HG03196 (cell line): ENCODE measurements at regions not wholly inside any gene's neighbourhood (a gene's known extent, or its start where the extent isn't known, plus 50 kb on each side); places are given as distances from the start of the nearest gene placed in this dataset.

Experiments used
- ATAC-seq: cut with Tn5 transposase; IDR thresholded peaks from one replicate; pipeline ENCODE4 v1.9.1; 2021; ENCODE audit not compliant: unreplicated experiment

- ATAC-seq = no peak
Observed at GRCh38 chr22:47452184-47452583, 689.7 kb downstream of the TBC1D22A start.

GRCh38 chr22:47450876-47451475 is 688.5 kb downstream of the TBC1D22A start:
- ATAC-seq = no peak

GRCh38 chr22:47449508-47450270 is 687.2 kb downstream of the TBC1D22A start:
- ATAC-seq = no peak

GRCh38 chr22:47448231-47449223 is 686.1 kb downstream of the TBC1D22A start:
- ATAC-seq = no peak

GRCh38 chr22:47446821-47447810 is 684.7 kb downstream of the TBC1D22A start:
- no peak for ATAC-seq

GRCh38 chr22:47446331-47446730 is 683.9 kb downstream of the TBC1D22A start:
- ATAC-seq = no peak

GRCh38 chr22:47445716-47446290 is 683.4 kb downstream of the TBC1D22A start:
- ATAC-seq = no peak

- ATAC-seq = no peak
Observed at GRCh38 chr22:47445212-47445611, 682.8 kb downstream of the TBC1D22A start.

GRCh38 chr22:47444746-47445065 is 682.3 kb downstream of the TBC1D22A start:
- no peak for ATAC-seq

- no peak for ATAC-seq
Observed at GRCh38 chr22:47443836-47444745, 681.6 kb downstream of the TBC1D22A start.

GRCh38 chr22:47442821-47443220 is 680.4 kb downstream of the TBC1D22A start:
- ATAC-seq = no peak

GRCh38 chr22:47439643-47440265 is 677.3 kb downstream of the TBC1D22A start:
- no peak for ATAC-seq

GRCh38 chr22:47437636-47438035 is 675.2 kb downstream of the TBC1D22A start:
- no peak for ATAC-seq

- ATAC-seq = no peak
Observed at GRCh38 chr22:47437110-47437509, 674.7 kb downstream of the TBC1D22A start.

GRCh38 chr22:47435826-47436225 is 673.4 kb downstream of the TBC1D22A start:
- no peak for ATAC-seq

- ATAC-seq = no peak
Observed at GRCh38 chr22:47435204-47435487, 672.7 kb downstream of the TBC1D22A start.

GRCh38 chr22:47434336-47435203 is 672.1 kb downstream of the TBC1D22A start:
- ATAC-seq = no peak

- no peak for ATAC-seq
Observed at GRCh38 chr22:47433627-47434026, 671.2 kb downstream of the TBC1D22A start.
